H4 (cell line): ENCODE measurements at regions not wholly inside any gene's neighbourhood (a gene's known extent, or its start where the extent isn't known, plus 50 kb on each side); places are given as distances from the start of the nearest gene placed in this dataset.

Source experiments
- DNase-seq: peaks from one replicate; pipeline ENCODE4 v3.0.0-alpha.2; 2015; ENCODE audit warnings: low spot score

DNA sequence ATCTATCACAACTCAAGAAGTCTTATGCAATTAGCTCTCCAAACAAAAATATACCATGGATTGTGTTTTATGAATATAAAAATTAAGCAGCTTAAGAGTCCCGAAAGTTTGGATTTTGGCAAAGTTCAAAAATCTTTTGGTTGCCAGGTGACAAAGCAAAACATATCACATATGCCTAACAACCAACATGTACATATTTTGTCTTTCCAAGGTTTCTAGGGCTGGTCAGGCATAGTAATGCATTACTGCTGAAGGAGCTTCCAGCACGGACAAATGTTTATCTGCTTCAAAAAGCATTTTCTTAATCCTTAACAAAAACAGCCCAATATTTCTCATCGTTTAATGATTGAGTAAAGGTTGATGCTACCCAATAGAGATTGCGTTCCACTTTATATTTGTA, 1327.1 kb upstream of the ZEB2 start:
- DNase-seq: no peak

GRCh38 chr2:145845923-145846322, 1326.0 kb upstream of the ZEB2 start:
- no peak for DNase-seq

- no peak for DNase-seq
These were observed 1325.4 kb upstream of the ZEB2 start for GRCh38 chr2:145845207-145845894.

GRCh38 chr2:145841973-145842372, 1322.1 kb upstream of the ZEB2 start:
- no peak for DNase-seq

- no peak for DNase-seq
These were observed 1317.1 kb upstream of the ZEB2 start for GRCh38 chr2:145836986-145837385.

GRCh38 chr2:145835665-145836064, 1315.7 kb upstream of the ZEB2 start:
- no peak for DNase-seq

GRCh38 chr2:145832681-145833080, 1312.8 kb upstream of the ZEB2 start:
- no peak for DNase-seq

DNA sequence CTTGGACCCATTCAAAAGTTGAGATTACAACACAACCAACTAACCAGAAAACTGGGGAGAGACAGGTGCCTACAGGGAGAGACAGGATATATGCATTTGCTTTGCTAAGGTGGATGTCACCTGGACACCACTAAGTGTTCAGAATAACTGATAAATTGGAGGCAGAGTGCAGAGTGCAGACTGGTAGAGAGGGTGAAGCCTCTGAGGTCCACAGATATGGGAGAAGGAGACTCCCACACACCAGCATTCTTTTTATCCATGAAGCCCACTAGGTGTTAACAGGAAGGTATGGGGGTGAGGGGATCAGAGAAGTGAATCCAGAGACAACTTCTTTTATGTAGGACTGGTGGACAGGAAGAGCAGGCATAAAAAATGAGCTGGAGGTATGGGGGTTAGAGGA, 1310.0 kb upstream of the ZEB2 start:
- no peak for DNase-seq

GRCh38 chr2:145827235-145827634, 1307.3 kb upstream of the ZEB2 start:
- DNase-seq: no peak

- no peak for DNase-seq
These were observed 1304.5 kb upstream of the ZEB2 start for GRCh38 chr2:145824384-145824783.

DNA sequence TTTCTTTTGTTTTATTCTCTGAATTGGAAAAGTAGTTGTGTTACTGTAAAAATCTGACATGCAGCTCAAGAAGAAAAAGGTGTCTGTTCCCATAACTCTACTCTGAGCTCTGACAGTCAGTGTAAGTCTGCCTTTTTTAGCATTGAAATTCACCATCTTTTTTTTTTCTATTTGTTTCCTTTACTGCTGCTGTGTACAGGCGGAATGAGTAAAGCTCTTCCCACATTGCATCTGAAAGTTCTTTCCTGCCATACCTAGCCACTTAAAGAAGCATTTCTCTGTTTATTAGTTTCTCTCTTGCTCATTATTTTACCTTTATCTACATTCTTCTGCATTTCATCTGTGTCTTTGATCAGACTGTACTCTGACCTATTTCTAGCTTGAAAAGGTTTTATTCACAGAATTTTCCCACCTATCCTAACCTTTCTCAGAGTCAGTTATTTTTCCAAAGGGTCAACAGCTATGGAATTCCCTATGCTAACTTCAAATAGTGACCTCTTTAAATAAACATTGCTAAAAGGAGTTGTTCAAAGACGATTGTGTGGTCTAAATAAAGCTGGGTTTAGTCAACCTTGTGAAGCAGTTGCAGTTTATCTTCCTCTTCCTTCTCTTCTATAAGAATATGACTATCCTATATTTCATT, 1303.1 kb upstream of the ZEB2 start:
- DNase-seq: no peak

- DNase-seq: no peak
These were observed 1300.7 kb upstream of the ZEB2 start for GRCh38 chr2:145820651-145821050.

DNA sequence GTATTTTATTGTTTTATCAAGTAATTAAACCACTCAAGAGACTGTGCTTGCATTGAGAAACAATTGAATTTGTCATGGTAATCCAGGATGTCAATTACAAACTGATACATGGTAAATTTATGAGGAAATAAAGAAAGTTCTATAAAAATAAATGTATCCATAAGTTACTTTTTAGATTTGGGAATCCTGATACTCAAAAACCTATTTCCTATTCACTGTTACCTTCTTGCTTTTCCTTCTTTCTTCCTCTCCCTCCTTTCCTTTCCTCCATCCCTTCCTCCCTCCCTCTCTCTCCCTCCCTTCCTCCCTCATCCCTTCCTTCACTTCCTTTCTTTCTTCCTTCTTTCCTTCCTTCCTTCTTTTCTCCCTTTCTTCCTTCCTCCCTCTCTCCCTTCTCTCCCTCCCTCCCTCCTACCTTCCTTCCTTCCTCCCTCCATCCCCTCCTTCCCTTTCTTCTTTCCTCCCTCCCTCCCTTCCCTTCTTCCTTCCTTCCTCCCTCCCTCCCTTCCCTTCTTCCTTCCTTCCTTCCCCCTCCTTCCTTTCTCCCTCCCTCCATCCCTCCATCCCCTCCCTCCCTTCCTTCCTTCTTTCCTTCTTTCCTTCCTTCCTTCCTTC, 1299.1 kb upstream of the ZEB2 start:
- no peak for DNase-seq

GRCh38 chr2:145815933-145816332, 1296.0 kb upstream of the ZEB2 start:
- DNase-seq: no peak

DNA sequence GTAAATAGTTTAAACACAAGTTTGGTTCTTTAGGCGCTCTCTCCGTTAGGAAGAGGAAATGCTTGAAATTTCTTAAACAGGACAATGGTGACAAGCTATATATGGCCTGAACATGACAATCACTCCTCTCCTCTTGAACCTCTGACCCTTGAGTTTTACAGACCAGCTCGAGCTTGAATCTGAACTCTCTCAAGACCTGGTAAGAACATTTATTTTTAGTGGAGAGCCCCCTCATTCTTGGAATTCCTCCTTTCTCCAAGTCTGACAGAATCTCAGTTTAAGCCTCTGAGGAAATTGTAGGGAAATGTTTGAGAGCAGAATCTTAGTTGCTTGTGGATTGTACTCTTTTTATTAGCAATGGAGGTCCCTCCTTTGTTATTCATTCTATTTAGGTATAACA, 1293.6 kb upstream of the ZEB2 start:
- no peak for DNase-seq

DNA sequence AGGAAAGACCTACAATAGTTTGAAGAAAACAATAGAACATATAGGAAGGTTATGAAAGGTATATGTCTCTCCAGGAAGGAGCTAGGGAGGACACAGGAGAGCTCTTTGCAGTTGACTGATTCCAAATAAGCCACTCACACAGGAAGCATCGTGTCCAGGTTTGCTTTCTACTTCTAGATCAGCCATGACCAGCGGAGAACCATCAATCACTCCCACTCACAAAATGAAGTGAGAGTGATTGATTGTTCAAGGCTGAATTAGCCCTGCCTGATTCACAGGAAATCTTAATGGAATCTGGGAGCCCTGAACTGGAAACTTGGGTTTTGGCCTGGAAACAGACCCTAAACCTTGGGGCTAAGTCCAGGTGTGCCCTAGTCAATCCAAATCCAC, 1292.2 kb upstream of the ZEB2 start:
- DNase-seq: no peak

- no peak for DNase-seq
These were observed 1291.6 kb upstream of the ZEB2 start for GRCh38 chr2:145811276-145812164.

DNA sequence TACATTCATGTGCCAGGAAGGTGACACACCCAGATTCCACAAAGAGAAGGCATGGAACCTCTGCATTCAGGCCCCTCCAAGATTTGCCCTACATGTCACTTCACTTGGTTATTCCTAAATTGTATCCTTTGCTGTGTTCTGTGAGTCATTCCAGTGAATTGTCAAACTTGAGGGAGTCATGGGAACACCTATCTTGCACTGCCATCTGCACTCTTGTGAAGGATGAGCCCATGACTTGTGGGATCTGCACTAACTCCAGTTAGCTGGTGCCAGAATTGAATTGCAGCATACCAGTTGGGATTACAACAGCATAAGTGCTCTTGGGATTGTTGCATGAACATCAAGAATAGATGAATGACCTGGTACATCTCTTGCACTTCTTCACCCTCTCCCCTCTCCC, 1288.0 kb upstream of the ZEB2 start:
- DNase-seq: no peak

DNA sequence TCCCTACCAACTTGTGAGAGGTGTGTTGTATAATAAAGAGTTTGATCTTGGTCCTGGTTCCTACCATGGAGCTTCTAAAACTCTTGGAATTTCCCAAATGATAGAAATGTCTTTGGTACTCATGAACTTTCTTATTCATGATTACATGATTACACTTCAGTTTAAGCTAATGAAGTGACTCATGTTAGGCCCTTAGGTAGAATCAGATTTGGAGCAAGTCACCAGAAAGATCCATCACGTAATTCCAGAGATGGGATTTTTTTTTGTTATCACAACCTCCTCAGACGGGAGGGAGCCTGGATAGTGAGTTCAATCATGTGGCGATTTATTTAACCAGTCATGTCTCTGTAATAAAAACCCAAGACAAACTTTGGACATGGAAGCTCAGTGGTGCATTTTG, 1287.6 kb upstream of the ZEB2 start:
- DNase-seq: no peak

- DNase-seq: no peak
These were observed 1286.6 kb upstream of the ZEB2 start for GRCh38 chr2:145806546-145806945.

- DNase-seq: no peak
These were observed 1282.2 kb upstream of the ZEB2 start for GRCh38 chr2:145802133-145802532.

- no peak for DNase-seq
These were observed 1281.3 kb upstream of the ZEB2 start for GRCh38 chr2:145801210-145801609.
